GM12875 (cell line): ENCODE measurements at regions not wholly inside any gene's neighbourhood (a gene's known extent, or its start where the extent isn't known, plus 50 kb on each side); places are given as distances from the start of the nearest gene placed in this dataset.

Experiments
- H3K4me3 ChIP-seq: one replicate; pipeline ENCODE4 v1.5.1; 2011; ENCODE audit warnings: low read depth, low read length, control low read depth
- TF ChIP-seq, protein P1 (sequence below): IDR thresholded peaks from 2 replicates; pipeline ENCODE4 v1.5.1; 2011; ENCODE audit warnings: low read depth, mild to moderate bottlenecking, control low read depth, inconsistent platforms, low read length, moderate library complexity, borderline replicate concordance; ENCODE audit not compliant: insufficient read depth

DNA sequence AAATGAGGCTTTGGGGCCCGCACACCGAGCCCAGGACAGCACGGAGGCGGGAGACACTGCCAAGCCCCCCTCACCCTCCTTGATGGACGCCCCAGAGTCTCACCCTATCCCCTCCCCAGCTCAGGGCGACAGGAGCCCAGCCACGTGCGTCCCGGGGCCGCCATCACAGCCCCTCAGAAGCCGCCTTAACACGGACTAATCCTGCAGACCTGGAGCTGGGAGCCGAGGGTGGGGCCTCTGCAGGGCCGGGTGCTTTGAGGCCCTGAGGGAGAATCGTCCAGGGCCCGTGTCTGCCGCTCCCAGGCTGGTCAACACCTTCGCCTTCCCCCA, 79.7 kb upstream of the FBRSL1 start:
- TF ChIP-seq, protein P1, sequence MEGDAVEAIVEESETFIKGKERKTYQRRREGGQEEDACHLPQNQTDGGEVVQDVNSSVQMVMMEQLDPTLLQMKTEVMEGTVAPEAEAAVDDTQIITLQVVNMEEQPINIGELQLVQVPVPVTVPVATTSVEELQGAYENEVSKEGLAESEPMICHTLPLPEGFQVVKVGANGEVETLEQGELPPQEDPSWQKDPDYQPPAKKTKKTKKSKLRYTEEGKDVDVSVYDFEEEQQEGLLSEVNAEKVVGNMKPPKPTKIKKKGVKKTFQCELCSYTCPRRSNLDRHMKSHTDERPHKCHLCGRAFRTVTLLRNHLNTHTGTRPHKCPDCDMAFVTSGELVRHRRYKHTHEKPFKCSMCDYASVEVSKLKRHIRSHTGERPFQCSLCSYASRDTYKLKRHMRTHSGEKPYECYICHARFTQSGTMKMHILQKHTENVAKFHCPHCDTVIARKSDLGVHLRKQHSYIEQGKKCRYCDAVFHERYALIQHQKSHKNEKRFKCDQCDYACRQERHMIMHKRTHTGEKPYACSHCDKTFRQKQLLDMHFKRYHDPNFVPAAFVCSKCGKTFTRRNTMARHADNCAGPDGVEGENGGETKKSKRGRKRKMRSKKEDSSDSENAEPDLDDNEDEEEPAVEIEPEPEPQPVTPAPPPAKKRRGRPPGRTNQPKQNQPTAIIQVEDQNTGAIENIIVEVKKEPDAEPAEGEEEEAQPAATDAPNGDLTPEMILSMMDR, result no peak
- no peak overlapping the region for H3K4me3 ChIP-seq

DNA sequence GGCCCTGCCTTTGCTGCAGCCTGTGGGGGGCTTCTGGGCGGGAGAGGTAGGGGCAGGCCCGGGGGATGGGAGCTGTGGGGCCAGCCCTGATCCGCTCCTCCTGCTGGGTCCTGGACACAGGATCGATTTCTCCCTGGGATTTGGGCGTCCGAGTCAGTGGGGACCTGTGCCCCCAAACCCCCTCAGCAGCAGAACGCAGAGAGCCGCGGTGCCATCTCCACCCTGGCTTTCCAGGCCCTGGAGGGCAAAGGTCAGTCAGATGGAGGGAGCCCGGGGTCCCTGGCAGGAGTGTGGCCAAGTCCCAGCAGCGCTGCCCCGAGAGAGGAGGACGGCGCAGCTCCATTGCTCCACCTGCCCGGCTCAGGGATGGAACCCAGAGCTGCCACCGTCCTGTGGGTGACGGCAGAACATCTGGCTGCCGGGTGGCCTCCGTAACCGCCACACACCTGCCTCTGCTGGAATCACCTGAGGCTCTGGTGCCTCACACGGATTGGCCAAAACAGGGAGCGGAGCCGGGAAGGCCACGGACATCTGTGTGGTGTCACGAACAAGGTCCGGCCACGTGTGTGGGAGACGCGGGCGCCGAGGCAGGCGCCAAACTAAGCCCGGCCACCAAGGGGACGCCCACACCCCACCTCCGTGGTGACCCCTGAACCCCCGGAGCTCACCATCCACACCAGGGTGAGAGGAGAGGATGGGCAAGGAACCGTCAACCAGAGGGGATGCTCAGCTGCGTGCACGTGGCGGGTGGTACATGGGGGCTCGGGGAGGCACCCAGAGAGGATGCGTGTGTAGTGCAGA, 80.3 kb upstream of the FBRSL1 start:
- TF ChIP-seq, protein P1, result no peak
- no peak overlapping the region for H3K4me3 ChIP-seq

DNA sequence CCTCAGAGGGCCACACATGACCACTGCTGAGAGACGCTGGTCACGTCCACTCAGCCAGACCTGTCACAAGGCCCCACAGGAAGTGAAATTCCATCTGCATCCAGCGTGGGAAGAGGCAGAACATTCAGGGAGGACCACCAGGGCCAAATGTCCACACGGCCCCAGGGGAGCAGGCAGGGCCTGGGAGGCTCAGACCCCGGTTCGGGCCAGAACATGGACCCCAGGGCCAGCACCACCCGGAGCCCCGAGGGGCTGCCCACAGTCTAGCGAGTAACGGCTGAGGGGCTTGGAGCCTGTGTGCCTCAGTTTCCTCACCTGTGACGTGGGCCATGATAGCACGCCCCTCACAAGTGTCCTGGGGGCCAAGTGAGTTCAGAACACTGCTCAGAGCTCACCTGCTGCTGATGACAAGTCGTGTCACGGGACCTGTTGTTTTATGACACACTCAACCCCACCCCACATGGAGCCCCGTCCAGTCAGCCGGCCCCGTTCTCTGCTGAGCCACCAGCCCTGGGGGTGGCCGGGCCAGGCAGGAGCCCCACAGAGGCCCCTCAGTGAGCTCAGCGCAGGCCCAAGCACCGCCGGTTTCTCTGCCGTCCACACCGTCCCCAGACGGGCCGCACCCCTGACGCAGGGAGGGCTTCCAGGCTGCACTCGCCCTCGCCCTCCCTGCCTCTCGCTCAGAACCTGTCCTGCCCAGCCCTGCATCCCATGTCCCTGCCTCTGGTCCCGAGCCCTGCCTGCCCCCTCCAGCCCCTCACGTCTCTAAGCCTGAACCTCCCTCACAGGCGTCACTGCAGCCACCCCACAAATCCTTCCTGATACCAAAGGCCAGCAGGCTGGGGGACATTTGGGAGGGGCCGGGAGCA, 79.5 kb upstream of the GALNT9 start:
- TF ChIP-seq, protein P1, result no peak
- H3K4me3 ChIP-seq, result no peak overlapping the region

DNA sequence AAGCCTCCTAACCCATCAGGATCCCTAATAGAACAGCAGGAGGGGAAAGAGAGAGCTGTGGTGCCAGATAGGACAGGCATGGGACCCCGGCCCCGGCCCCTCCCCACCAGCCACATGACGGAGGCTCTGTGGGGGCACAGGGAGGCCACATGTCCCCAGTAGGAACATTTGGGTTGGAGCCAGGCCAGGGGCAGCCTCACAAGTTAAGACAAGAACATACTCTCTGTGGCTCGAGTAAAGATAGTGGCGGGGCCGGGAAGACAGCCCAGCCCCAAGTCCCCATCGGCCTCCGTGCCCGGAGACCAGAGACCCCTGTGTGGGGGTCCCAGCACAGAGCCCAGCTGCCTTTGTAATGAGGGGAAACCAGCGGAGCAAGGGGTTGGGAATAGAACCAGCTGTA, 78.6 kb upstream of the GALNT9 start:
- TF ChIP-seq, protein P1, result no peak
- no peak overlapping the region for H3K4me3 ChIP-seq

GRCh38 chr12:132407451-132407961, 78.1 kb upstream of the GALNT9 start:
- TF ChIP-seq, protein P1, result no peak
- H3K4me3 ChIP-seq, result no peak overlapping the region

GRCh38 chr12:132406493-132407450, 77.4 kb upstream of the GALNT9 start:
- TF ChIP-seq, protein P1, result no peak
- no peak overlapping the region for H3K4me3 ChIP-seq
